Neural cell (in vitro differentiated cells): ENCODE measurements at regions not wholly inside any gene's neighbourhood (a gene's known extent, or its start where the extent isn't known, plus 50 kb on each side); places are given as distances from the start of the nearest gene placed in this dataset.

Source experiments
- H2AFZ ChIP-seq: fragments of 200-600, 300-800 bp; sonication (generic), shearing (Covaris generic); 2 replicates; pipeline ENCODE4 v1.6.0; 2014; ENCODE audit warnings: low read depth, mild to moderate bottlenecking, antibody characterized with exemption, low read length, moderate library complexity
- H3F3A ChIP-seq: fragments of 200-600 bp; shearing (Covaris generic); 2 replicates; pipeline ENCODE4 v1.6.1; 2016; ENCODE audit warnings: mild to moderate bottlenecking, moderate library complexity, mixed read lengths, antibody characterized with exemption, low read length; ENCODE audit not compliant: insufficient read depth, poor library complexity, severe bottlenecking
- H3K27ac ChIP-seq: fragments of 200-600, 300-800 bp; sonication (generic), shearing (Covaris generic); 2 replicates; pipeline ENCODE4 v1.5.1; 2014; ENCODE audit warnings: mild to moderate bottlenecking, low read length, moderate library complexity
- H3K27me3 ChIP-seq: fragments of 300-800, 200-600 bp; sonication (generic), shearing (Covaris generic); 2 replicates; pipeline ENCODE4 v1.6.0; 2014; ENCODE audit warnings: mild to moderate bottlenecking, low read depth, low read length, moderate library complexity; ENCODE audit not compliant: insufficient read depth
- H3K36me3 ChIP-seq: fragments of 300-800, 200-600 bp; sonication (generic), shearing (Covaris generic); 2 replicates; pipeline ENCODE4 v1.5.1; 2014; ENCODE audit warnings: mild to moderate bottlenecking, antibody characterized with exemption, low read length, moderate library complexity; ENCODE audit not compliant: insufficient read depth
- H3K4me2 ChIP-seq: fragments of 300-800, 200-600 bp; sonication (generic), shearing (Covaris generic); 2 replicates; pipeline ENCODE4 v1.6.0; 2014; ENCODE audit warnings: mild to moderate bottlenecking, low read length
- H3K4me3 ChIP-seq: fragments of 300-800, 200-600 bp; sonication (generic), shearing (Covaris generic); 2 replicates; pipeline ENCODE4 v1.5.1; 2014; ENCODE audit warnings: mild to moderate bottlenecking, low read length, moderate library complexity
- H3K79me2 ChIP-seq: fragments of 200-600 bp; shearing (Covaris generic); replicated peaks from 2 replicates; pipeline ENCODE4 v1.6.0; 2014; ENCODE audit warnings: mild to moderate bottlenecking, low read length, moderate library complexity; ENCODE audit not compliant: insufficient read depth
- H3K9ac ChIP-seq: fragments of 300-800, 200-600 bp; sonication (generic), shearing (Covaris generic); 2 replicates; pipeline ENCODE4 v1.6.1; 2016; ENCODE audit warnings: mild to moderate bottlenecking, low read length, mixed read lengths
- H3K9me2 ChIP-seq: fragments of 200-600 bp; shearing (Covaris generic); 2 replicates; pipeline ENCODE4 v1.6.1; 2016; ENCODE audit warnings: mild to moderate bottlenecking, low read length, mixed read lengths; ENCODE audit not compliant: insufficient read depth
- H3K9me3 ChIP-seq: fragments of 200-600, 300-800 bp; sonication (generic), shearing (Covaris generic); 2 replicates; pipeline ENCODE4 v1.6.1; 2016; ENCODE audit warnings: mild to moderate bottlenecking, mixed run types, low read length, moderate library complexity, mixed read lengths
- H4K20me1 ChIP-seq: fragments of 200-600 bp; shearing (Covaris generic); 2 replicates; pipeline ENCODE4 v1.6.1; 2016; ENCODE audit warnings: mild to moderate bottlenecking, mixed run types; ENCODE audit not compliant: insufficient read depth
- EP300 ChIP-seq: fragments of 450-650 bp; conservative IDR thresholded peaks from 2 replicates; pipeline ENCODE4 v1.6.1; 2014; ENCODE audit warnings: antibody characterized with exemption, mild to moderate bottlenecking, moderate library complexity; ENCODE audit not compliant: poor library complexity, severe bottlenecking
- EZH2 ChIP-seq: fragments of 200-600, 300-800 bp; shearing (Covaris generic), sonication (generic); IDR thresholded peaks from 2 replicates; pipeline ENCODE4 v1.6.1; 2014; ENCODE audit warnings: antibody characterized with exemption, low read length, borderline replicate concordance, mild to moderate bottlenecking; ENCODE audit not compliant: insufficient read depth, poor library complexity, severe bottlenecking
- MXI1 ChIP-seq: fragments of 450-650 bp; conservative IDR thresholded peaks from 2 replicates; pipeline ENCODE4 v1.6.1; 2014; ENCODE audit warnings: antibody characterized with exemption, mild to moderate bottlenecking; ENCODE audit not compliant: poor library complexity, severe bottlenecking
- POLR2AphosphoS5 ChIP-seq: IDR thresholded peaks from 2 replicates; pipeline ENCODE4 v1.6.1; 2012
- RAD21 ChIP-seq: fragments of 450-650 bp; conservative IDR thresholded peaks from 2 replicates; pipeline ENCODE4 v1.6.1; 2014; ENCODE audit warnings: antibody characterized with exemption, mild to moderate bottlenecking, moderate library complexity
- SMC3 ChIP-seq: fragments of 450-650 bp; conservative IDR thresholded peaks from 2 replicates; pipeline ENCODE4 v1.6.1; 2014; ENCODE audit warnings: antibody characterized with exemption, mild to moderate bottlenecking, moderate library complexity; ENCODE audit not compliant: poor library complexity
- TAF1 ChIP-seq: IDR thresholded peaks from 2 replicates; pipeline ENCODE4 v1.6.1; 2012; ENCODE audit warnings: low read depth
- TF ChIP-seq, protein P1 (sequence below): IDR thresholded peaks from 2 replicates; pipeline ENCODE4 v1.6.1; 2012; ENCODE audit warnings: borderline replicate concordance
- TF ChIP-seq, protein P2 (sequence below): fragments of 450-650 bp; IDR thresholded peaks from 2 replicates; pipeline ENCODE4 v1.5.1; 2014; ENCODE audit warnings: antibody characterized with exemption, mild to moderate bottlenecking, moderate library complexity; ENCODE audit not compliant: poor library complexity, severe bottlenecking

DNA sequence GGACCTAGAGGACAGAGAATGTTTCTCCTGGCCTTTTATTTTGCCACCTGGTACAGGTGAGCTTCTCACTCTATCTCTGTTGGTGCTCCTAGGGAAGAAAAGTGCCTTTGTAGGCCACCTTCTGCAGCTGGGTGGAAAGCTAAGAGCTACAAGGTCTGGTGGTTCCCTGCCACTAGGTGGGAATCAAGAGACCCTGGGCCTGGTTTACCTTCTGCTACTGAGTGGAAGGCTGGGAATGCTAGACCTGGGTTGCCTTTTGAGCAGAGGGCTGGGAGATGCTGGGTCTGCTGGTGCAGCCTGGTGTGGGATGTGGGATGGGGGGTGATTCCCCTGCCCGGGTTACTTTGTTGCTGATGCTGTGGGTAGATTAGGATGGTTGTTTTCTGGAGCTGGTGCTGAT is 72.6 kb downstream of the EBLN2 start:
- Histone ChIP-seq H3K4me2 (no peak overlapping the region), H3K27me3 (no peaks in the 10 kb centered on the region), H3K9me3 (peaks cover 3% of the 10 kb centered on the region), H4K20me1 (no peaks in the 10 kb centered on the region), H3K36me3 (no peaks in the 10 kb centered on the region), H3K79me2 (no peaks in the 10 kb centered on the region), H3K9ac (no peak overlapping the region), H2AFZ (no peak overlapping the region), H3F3A (no peaks in the 10 kb centered on the region), H3K27ac (no peak overlapping the region), H3K4me3 (no peak overlapping the region), H3K9me2 (no peaks in the 10 kb centered on the region)
- TF ChIP-seq POLR2AphosphoS5, result no peak
- TF ChIP-seq, protein P1, sequence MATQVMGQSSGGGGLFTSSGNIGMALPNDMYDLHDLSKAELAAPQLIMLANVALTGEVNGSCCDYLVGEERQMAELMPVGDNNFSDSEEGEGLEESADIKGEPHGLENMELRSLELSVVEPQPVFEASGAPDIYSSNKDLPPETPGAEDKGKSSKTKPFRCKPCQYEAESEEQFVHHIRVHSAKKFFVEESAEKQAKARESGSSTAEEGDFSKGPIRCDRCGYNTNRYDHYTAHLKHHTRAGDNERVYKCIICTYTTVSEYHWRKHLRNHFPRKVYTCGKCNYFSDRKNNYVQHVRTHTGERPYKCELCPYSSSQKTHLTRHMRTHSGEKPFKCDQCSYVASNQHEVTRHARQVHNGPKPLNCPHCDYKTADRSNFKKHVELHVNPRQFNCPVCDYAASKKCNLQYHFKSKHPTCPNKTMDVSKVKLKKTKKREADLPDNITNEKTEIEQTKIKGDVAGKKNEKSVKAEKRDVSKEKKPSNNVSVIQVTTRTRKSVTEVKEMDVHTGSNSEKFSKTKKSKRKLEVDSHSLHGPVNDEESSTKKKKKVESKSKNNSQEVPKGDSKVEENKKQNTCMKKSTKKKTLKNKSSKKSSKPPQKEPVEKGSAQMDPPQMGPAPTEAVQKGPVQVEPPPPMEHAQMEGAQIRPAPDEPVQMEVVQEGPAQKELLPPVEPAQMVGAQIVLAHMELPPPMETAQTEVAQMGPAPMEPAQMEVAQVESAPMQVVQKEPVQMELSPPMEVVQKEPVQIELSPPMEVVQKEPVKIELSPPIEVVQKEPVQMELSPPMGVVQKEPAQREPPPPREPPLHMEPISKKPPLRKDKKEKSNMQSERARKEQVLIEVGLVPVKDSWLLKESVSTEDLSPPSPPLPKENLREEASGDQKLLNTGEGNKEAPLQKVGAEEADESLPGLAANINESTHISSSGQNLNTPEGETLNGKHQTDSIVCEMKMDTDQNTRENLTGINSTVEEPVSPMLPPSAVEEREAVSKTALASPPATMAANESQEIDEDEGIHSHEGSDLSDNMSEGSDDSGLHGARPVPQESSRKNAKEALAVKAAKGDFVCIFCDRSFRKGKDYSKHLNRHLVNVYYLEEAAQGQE, result no peak
- TF ChIP-seq TAF1, result no peak
- TF ChIP-seq, protein P2, sequence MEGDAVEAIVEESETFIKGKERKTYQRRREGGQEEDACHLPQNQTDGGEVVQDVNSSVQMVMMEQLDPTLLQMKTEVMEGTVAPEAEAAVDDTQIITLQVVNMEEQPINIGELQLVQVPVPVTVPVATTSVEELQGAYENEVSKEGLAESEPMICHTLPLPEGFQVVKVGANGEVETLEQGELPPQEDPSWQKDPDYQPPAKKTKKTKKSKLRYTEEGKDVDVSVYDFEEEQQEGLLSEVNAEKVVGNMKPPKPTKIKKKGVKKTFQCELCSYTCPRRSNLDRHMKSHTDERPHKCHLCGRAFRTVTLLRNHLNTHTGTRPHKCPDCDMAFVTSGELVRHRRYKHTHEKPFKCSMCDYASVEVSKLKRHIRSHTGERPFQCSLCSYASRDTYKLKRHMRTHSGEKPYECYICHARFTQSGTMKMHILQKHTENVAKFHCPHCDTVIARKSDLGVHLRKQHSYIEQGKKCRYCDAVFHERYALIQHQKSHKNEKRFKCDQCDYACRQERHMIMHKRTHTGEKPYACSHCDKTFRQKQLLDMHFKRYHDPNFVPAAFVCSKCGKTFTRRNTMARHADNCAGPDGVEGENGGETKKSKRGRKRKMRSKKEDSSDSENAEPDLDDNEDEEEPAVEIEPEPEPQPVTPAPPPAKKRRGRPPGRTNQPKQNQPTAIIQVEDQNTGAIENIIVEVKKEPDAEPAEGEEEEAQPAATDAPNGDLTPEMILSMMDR, result no peak
- no peak for TF ChIP-seq SMC3
- no peak for TF ChIP-seq MXI1
- TF ChIP-seq EP300, result no peak
- no peak for TF ChIP-seq EZH2
- no peak for TF ChIP-seq RAD21

DNA sequence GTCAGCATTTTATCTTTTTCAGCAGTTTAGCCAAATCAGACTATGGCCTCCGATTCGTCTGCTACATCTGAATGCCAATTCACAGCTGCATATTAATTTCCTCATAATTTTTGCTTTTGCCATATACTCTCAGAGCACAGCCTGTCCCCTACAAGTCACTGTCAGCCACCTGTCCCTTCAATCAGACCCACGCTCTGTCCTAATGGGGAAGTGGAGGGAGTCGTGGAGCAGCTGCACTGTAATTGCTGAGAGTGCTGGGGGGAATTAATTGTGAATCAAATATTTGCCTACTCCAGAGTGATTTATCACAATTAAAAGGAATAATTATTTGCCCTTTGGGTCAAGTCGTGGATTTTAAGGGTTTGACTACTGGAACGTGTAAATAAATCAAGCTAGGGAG is 75.5 kb downstream of the EBLN2 start:
- Histone ChIP-seq H3K27me3 (no peaks in the 10 kb centered on the region), H3K9me3 (peaks cover 3% of the 10 kb centered on the region), H3K9ac (no peak overlapping the region), H3K36me3 (no peaks in the 10 kb centered on the region), H3F3A (no peaks in the 10 kb centered on the region), H3K9me2 (no peaks in the 10 kb centered on the region), H4K20me1 (no peaks in the 10 kb centered on the region), H3K4me2 (no peak overlapping the region), H3K4me3 (no peak overlapping the region), H2AFZ (no peak overlapping the region), H3K79me2 (no peaks in the 10 kb centered on the region), H3K27ac (no peak overlapping the region)
- TF ChIP-seq TAF1, result no peak
- TF ChIP-seq POLR2AphosphoS5, result no peak
- TF ChIP-seq EZH2, result no peak
